H1 (cell line): ENCODE measurements at regions not wholly inside any gene's neighbourhood (a gene's known extent, or its start where the extent isn't known, plus 50 kb on each side); places are given as distances from the start of the nearest gene placed in this dataset.

ENCODE experiments used
- CTCF ChIA-PET: fragments of 300-600 bp; sonication (Branson Sonifier 250); formaldehyde crosslinking; loops from one replicate; lab custom pipeline; 2021; ENCODE audit not compliant: partially characterized antibody; lab: Charles Lee
- POLR2A ChIA-PET: fragments of 300-600 bp; sonication (Branson Sonifier 250); formaldehyde crosslinking; loops from one replicate; lab custom pipeline; 2021; ENCODE audit warnings: inconsistent platforms; ENCODE audit not compliant: partially characterized antibody; lab: Charles Lee
- DNase-seq, 2 experiments: peaks; one replicate each; pipeline versions ENCODE4 v3.0.0 to v3.0.0-alpha.2; 2010 to 2022; ENCODE audit warnings: low spot score in 2 of 2, low read depth in 1 of 2, mixed read lengths in 1 of 2
- FAIRE-seq: peaks from 2 replicates; lab custom pipeline; 2011; peaks lifted over from hg19 to GRCh38; lab: Jason Lieb, UNC
- H2AFZ ChIP-seq: 2 replicates; pipeline ENCODE4 v1.8.1; 2012; ENCODE audit warnings: low read length, inconsistent platforms
- H2AK5ac ChIP-seq: 2 replicates; pipeline ENCODE4 v1.6.1; 2013; ENCODE audit warnings: low read depth, low read length
- H2BK120ac ChIP-seq: replicated peaks from 2 replicates; pipeline ENCODE3; 2013; ENCODE audit warnings: low read depth, low read length, inconsistent platforms
- H2BK12ac ChIP-seq: 2 replicates; pipeline ENCODE4 v1.6.1; 2013; ENCODE audit warnings: low read depth, low read length
- H2BK15ac ChIP-seq: 2 replicates; pipeline ENCODE4 v1.6.1; 2013; ENCODE audit warnings: low read length
- H2BK20ac ChIP-seq: 2 replicates; pipeline ENCODE4 v1.6.1; 2013; ENCODE audit warnings: low read length
- H2BK5ac ChIP-seq: 2 replicates; pipeline ENCODE4 v1.6.1; 2013; ENCODE audit warnings: low read depth, low read length
- H3K14ac ChIP-seq: 2 replicates; pipeline ENCODE4 v1.6.1; 2013; ENCODE audit warnings: inconsistent platforms; ENCODE audit not compliant: insufficient read length
- H3K18ac ChIP-seq: 2 replicates; pipeline ENCODE4 v1.6.1; 2013; ENCODE audit warnings: low read length; ENCODE audit errors: extremely low read depth
- H3K23ac ChIP-seq: 2 replicates; pipeline ENCODE4 v1.6.1; 2013; ENCODE audit warnings: inconsistent platforms; ENCODE audit not compliant: insufficient read length
- H3K23me2 ChIP-seq: 2 replicates; pipeline ENCODE4 v1.6.1; 2013; ENCODE audit warnings: low read depth, low read length
- H3K27ac ChIP-seq: 2 replicates; pipeline ENCODE4 v1.6.1; 2011; ENCODE audit warnings: low read depth, low read length, inconsistent platforms
- H3K27me3 ChIP-seq, 4 experiments: replicated peaks in 1 of 4; 1 replicate in 1 of 4; 2 replicates in 3 of 4; pipeline versions ENCODE4 v1.6.1 to v1.8.1; 2011 to 2013; ENCODE audit warnings: low read length in 3 of 4, mild to moderate bottlenecking in 3 of 4, inconsistent platforms in 2 of 4, mixed read lengths in 2 of 4, moderate library complexity in 1 of 4; ENCODE audit not compliant: control insufficient read depth in 3 of 4, insufficient read depth in 3 of 4; ENCODE audit errors: extremely low read depth in 1 of 4
- H3K36me3 ChIP-seq, 4 experiments: 2 replicates each; pipeline versions ENCODE4 v1.6.1 to v1.8.1; 2011 to 2013; ENCODE audit warnings: mild to moderate bottlenecking in 4 of 4, low read length in 3 of 4, moderate library complexity in 2 of 4, control low read depth in 1 of 4, inconsistent platforms in 1 of 4; ENCODE audit not compliant: insufficient read depth in 4 of 4, control insufficient read depth in 2 of 4
- H3K4ac ChIP-seq: replicated peaks from 2 replicates; pipeline ENCODE3; 2013; ENCODE audit warnings: low read length, low read depth, mixed read lengths, inconsistent platforms; ENCODE audit not compliant: insufficient read length
- H3K4me1 ChIP-seq, 4 experiments: replicated peaks in 1 of 4; 1 replicate in 1 of 4; 2 replicates in 3 of 4; pipeline versions ENCODE4 v1.6.1 to v1.8.1; 2011 to 2013; ENCODE audit warnings: low read length in 3 of 4, inconsistent platforms in 2 of 4, mixed read lengths in 1 of 4; ENCODE audit not compliant: insufficient read depth in 4 of 4, control insufficient read depth in 3 of 4
- H3K4me2 ChIP-seq, 2 experiments: 2 replicates each; pipeline versions ENCODE4 v1.6.1 to v1.8.1; 2011 to 2013; ENCODE audit warnings: low read depth in 2 of 2, low read length in 2 of 2, control low read depth in 1 of 2, inconsistent platforms in 1 of 2, mild to moderate bottlenecking in 1 of 2; ENCODE audit not compliant: insufficient read depth in 1 of 2
- H3K4me3 ChIP-seq, 4 experiments: fragments of 200-600, 300-600 bp in 1 of 4; sonication (generic), shearing (Covaris generic), sonication (Bioruptor Twin) in 1 of 4; 2 replicates each; pipeline versions ENCODE4 v1.5.1 to v1.8.1; 2011 to 2016; ENCODE audit warnings: low read length in 4 of 4, low read depth in 3 of 4, control low read depth in 2 of 4, inconsistent platforms in 2 of 4, mild to moderate bottlenecking in 2 of 4, mixed read lengths in 1 of 4, moderate library complexity in 1 of 4; ENCODE audit not compliant: insufficient read depth in 2 of 4; ENCODE audit errors: extremely low read depth in 1 of 4
- H3K56ac ChIP-seq: replicated peaks from 2 replicates; pipeline ENCODE3; 2013; ENCODE audit warnings: low read depth, mild to moderate bottlenecking, mixed read lengths, low read length, inconsistent platforms; ENCODE audit not compliant: insufficient read length
- H3K79me1 ChIP-seq: 2 replicates; pipeline ENCODE4 v1.6.1; 2013; ENCODE audit warnings: low read depth, low read length, control low read depth
- H3K79me2 ChIP-seq, 2 experiments: 2 replicates each; pipeline versions ENCODE4 v1.6.1 to v1.8.1; 2012 to 2013; ENCODE audit warnings: low read length in 2 of 2, mild to moderate bottlenecking in 2 of 2, inconsistent platforms in 1 of 2; ENCODE audit not compliant: insufficient read depth in 2 of 2, control insufficient read depth in 1 of 2
- H3K9ac ChIP-seq, 4 experiments: replicated peaks in 1 of 4; 1 replicate in 1 of 4; 2 replicates in 3 of 4; pipeline versions ENCODE4 v1.6.1 to v1.8.1; 2011 to 2013; ENCODE audit warnings: low read depth in 3 of 4, low read length in 3 of 4, control low read depth in 2 of 4, mild to moderate bottlenecking in 2 of 4, moderate library complexity in 2 of 4, inconsistent platforms in 1 of 4; ENCODE audit errors: extremely low read depth in 1 of 4
- H3K9me3 ChIP-seq, 2 experiments: 2 replicates each; pipeline versions ENCODE4 v1.6.1 to v1.8.1; 2012 to 2013; ENCODE audit warnings: mild to moderate bottlenecking in 2 of 2, moderate library complexity in 2 of 2, control low read depth in 1 of 2, inconsistent platforms in 1 of 2, low read depth in 1 of 2, low read length in 1 of 2, mixed read lengths in 1 of 2; ENCODE audit not compliant: insufficient read depth in 2 of 2
- H4K20me1 ChIP-seq, 2 experiments: replicated peaks in 1 of 2; 2 replicates each; pipeline versions ENCODE3 to v1.8.1; 2011 to 2013; ENCODE audit warnings: inconsistent platforms in 2 of 2, low read length in 2 of 2, mild to moderate bottlenecking in 1 of 2; ENCODE audit not compliant: insufficient read depth in 2 of 2, control insufficient read depth in 1 of 2
- H4K5ac ChIP-seq: 2 replicates; pipeline ENCODE4 v1.6.1; 2013; ENCODE audit warnings: low read length, low read depth, mixed read lengths, inconsistent platforms; ENCODE audit not compliant: insufficient read length
- H4K8ac ChIP-seq: 2 replicates; pipeline ENCODE4 v1.8.0; 2013; ENCODE audit warnings: mild to moderate bottlenecking, moderate library complexity, low read length, inconsistent platforms; ENCODE audit not compliant: insufficient read depth; ENCODE audit errors: extremely low read depth
- H4K91ac ChIP-seq: replicated peaks from 2 replicates; pipeline ENCODE3; 2013; ENCODE audit warnings: low read length, mixed read lengths, inconsistent platforms; ENCODE audit not compliant: insufficient read length
- CHD2 ChIP-seq: IDR thresholded peaks from 2 replicates; pipeline ENCODE4 v1.6.1; 2012; ENCODE audit warnings: low read length, improper control_type of control experiment
- JUN ChIP-seq: IDR thresholded peaks from 2 replicates; pipeline ENCODE4 v1.6.1; 2011; ENCODE audit warnings: low read depth, mild to moderate bottlenecking, improper control_type of control experiment, low read length
- SRF ChIP-seq: IDR thresholded peaks from 2 replicates; pipeline ENCODE4 v1.6.1; 2011; ENCODE audit warnings: mild to moderate bottlenecking, low read depth, low read length, moderate library complexity
- TCF12 ChIP-seq: IDR thresholded peaks from 2 replicates; pipeline ENCODE4 v1.6.1; 2011; ENCODE audit warnings: low read depth, mild to moderate bottlenecking, low read length
- ZNF274 ChIP-seq: IDR thresholded peaks from 2 replicates; pipeline ENCODE4 v1.7.0; 2012; ENCODE audit warnings: low read length, borderline replicate concordance; ENCODE audit errors: extremely low read depth
- WGBS, 2 experiments: shearing (Covaris generic) in 1 of 2; methylation state at CpG; one replicate each; pipeline versions ENCODE4 v1.1.6 to v1.1.7; 2013 to 2015; ENCODE audit warnings: low lambda C conversion rate in 2 of 2, mixed read lengths in 2 of 2, inconsistent platforms in 1 of 2, low coverage in 1 of 2, missing lambda C conversion rate in 1 of 2; ENCODE audit not compliant: insufficient replicate concordance in 2 of 2, insufficient coverage in 1 of 2, insufficient read length in 1 of 2; ENCODE audit errors: extremely low coverage in 1 of 2, missing lambda C conversion rate in 1 of 2; 5-methylcytosine and 5-hydroxymethylcytosine counted together
- TF ChIP-seq, protein P1 (sequence below): IDR thresholded peaks from 2 replicates; pipeline ENCODE4 v1.6.1; 2012; ENCODE audit warnings: low read length, inconsistent platforms

DNA sequence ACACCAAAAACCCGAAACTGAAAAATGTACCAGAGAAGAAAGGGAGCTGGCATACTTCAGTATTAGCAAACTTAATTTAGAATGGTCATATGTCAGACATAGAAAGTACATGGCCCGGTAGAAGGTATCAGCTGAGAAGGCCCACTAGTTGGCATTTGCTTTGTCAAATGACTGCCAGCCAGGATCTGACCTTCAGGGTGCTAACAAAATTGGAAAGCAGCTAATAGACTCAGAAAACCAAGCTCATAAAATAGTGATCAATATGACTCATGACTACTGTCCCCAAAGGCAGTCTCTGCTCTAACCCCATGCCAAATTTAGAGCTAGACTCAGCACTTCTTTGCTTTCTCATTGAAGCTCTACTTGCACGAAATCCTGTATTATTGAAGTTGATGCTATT, 342.7 kb downstream of the PDGFC start:
- Histone ChIP-seq H3K23ac (no peak overlapping the region), H3K56ac (no peak overlapping the region), H2AK5ac (no peak overlapping the region), H3K79me2 (no peaks in the 10 kb centered on the region), H3K4me2 (no peak overlapping the region), H2BK120ac (no peak overlapping the region), H3K36me3 (peaks cover 0 to 3% (median 0%) of the 10 kb centered on the region in 4 experiments; a peak in 1 of 8 replicates), H2BK15ac (no peak overlapping the region), H2AFZ (no peak overlapping the region), H4K20me1 (no peaks in the 10 kb centered on the region), H4K5ac (no peak overlapping the region), H3K9me3 (peaks cover 12 to 19% of the 10 kb centered on the region in 2 experiments), H4K91ac (no peak overlapping the region), H2BK12ac (no peak overlapping the region), H3K27ac (no peak overlapping the region), H2BK20ac (no peak overlapping the region), H3K4ac (no peak overlapping the region), H3K4me3 (no peak overlapping the region), H3K79me1 (no peaks in the 10 kb centered on the region), H3K9ac (no peak overlapping the region), H3K14ac (no peak overlapping the region), H3K18ac (no peak overlapping the region), H2BK5ac (no peak overlapping the region), H3K27me3 (no peaks in the 10 kb centered on the region), H4K8ac (no peak overlapping the region), H3K4me1 (no peaks in the 10 kb centered on the region), H3K23me2 (no peaks in the 10 kb centered on the region)
- no peak for TF ChIP-seq TCF12
- no peak for TF ChIP-seq JUN
- TF ChIP-seq SRF: no peak
- TF ChIP-seq, protein P1, sequence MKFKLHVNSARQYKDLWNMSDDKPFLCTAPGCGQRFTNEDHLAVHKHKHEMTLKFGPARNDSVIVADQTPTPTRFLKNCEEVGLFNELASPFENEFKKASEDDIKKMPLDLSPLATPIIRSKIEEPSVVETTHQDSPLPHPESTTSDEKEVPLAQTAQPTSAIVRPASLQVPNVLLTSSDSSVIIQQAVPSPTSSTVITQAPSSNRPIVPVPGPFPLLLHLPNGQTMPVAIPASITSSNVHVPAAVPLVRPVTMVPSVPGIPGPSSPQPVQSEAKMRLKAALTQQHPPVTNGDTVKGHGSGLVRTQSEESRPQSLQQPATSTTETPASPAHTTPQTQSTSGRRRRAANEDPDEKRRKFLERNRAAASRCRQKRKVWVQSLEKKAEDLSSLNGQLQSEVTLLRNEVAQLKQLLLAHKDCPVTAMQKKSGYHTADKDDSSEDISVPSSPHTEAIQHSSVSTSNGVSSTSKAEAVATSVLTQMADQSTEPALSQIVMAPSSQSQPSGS: no peak
- TF ChIP-seq CHD2: no peak
- no peak for TF ChIP-seq ZNF274
- ChIA-PET POLR2A (no interaction called here), CTCF (no interaction called here)
- DNase-seq: no peak
- no peak for FAIRE-seq
- WGBS, 2 experiments: 77% methylated on average over 3 of the region's 3 CpGs; no CpG with 5 or more reads in 1 of the 2 experiments
